NB4 (cell line): ENCODE measurements at regions not wholly inside any gene's neighbourhood (a gene's known extent, or its start where the extent isn't known, plus 50 kb on each side); places are given as distances from the start of the nearest gene placed in this dataset.

Source experiments
- DNase-seq: peaks from one replicate; pipeline ENCODE4 v3.0.0; 2010; ENCODE audit warnings: low read depth
- H3K4me3 ChIP-seq: one replicate; pipeline ENCODE4 v1.5.1; 2011; ENCODE audit warnings: mild to moderate bottlenecking, low read depth, low read length, moderate library complexity
- CTCF ChIP-seq: IDR thresholded peaks from one replicate; pipeline ENCODE4 v1.5.1; 2012; ENCODE audit warnings: low read depth, low read length
- MYC ChIP-seq: IDR thresholded peaks from 2 replicates; pipeline ENCODE4 v1.6.1; 2011; ENCODE audit warnings: low read depth, low read length
- POLR2A ChIP-seq: IDR thresholded peaks from 2 replicates; pipeline ENCODE4 v1.6.1; 2011; ENCODE audit warnings: mild to moderate bottlenecking; ENCODE audit not compliant: insufficient read length; ENCODE audit errors: extremely low read depth
- TF ChIP-seq, protein P1 (sequence below): IDR thresholded peaks from 2 replicates; pipeline ENCODE4 v1.6.1; 2011; ENCODE audit warnings: low read depth, low read length

DNA sequence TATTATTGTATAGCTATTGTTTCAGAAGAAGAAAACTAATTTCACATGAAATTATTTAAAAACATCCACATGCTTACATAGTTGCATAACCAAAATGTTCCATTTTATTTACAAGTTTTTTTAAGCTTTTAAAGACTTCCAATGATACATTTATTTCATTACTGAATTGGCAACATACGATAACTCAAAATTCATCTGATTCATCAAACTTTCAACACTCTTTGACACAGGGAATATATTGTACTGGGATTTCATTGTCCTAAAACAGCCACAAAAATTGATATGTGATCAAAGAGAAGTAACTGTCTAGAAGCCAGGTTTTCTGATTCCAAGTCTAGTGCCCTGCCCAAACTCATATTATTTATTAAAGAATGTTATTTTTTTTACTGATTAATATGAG is 131.4 kb upstream of the USP24 start:
- TF ChIP-seq MYC = no peak
- DNase-seq = no peak

DNA sequence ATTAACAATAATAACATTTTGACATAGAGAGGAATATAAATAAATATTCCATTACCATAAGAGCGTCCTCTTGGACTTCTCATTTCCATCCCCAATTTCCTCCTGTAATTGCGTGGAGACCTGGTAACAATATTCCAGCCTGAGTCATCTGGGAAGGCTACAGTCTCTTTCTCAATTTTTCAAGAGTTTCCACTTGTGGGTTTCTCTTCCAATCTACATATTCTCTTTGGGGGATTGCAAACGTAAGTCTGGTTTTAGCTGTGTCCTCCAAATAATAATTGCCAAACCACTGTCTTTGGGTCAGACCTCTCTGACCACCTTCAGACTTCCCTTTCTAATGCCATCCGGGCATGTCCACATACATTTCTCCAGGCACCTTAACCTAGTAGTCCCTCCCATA is 124.5 kb upstream of the USP24 start:
- no peak overlapping the region for H3K4me3 ChIP-seq
- DNase-seq = no peak
- TF ChIP-seq MYC (no peak), POLR2A (no peak), CTCF (no peak)
- TF ChIP-seq, protein P1, sequence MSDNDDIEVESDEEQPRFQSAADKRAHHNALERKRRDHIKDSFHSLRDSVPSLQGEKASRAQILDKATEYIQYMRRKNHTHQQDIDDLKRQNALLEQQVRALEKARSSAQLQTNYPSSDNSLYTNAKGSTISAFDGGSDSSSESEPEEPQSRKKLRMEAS = no peak

More for the DNA sequence above, 131.4 kb upstream of the USP24 start:
- no peak overlapping the region for H3K4me3 ChIP-seq

- no peak for DNase-seq
- no peak for TF ChIP-seq MYC
- TF ChIP-seq CTCF = no peak
Measured at GRCh38 chr1:55338448-55338820, 123.3 kb upstream of the USP24 start.

DNA sequence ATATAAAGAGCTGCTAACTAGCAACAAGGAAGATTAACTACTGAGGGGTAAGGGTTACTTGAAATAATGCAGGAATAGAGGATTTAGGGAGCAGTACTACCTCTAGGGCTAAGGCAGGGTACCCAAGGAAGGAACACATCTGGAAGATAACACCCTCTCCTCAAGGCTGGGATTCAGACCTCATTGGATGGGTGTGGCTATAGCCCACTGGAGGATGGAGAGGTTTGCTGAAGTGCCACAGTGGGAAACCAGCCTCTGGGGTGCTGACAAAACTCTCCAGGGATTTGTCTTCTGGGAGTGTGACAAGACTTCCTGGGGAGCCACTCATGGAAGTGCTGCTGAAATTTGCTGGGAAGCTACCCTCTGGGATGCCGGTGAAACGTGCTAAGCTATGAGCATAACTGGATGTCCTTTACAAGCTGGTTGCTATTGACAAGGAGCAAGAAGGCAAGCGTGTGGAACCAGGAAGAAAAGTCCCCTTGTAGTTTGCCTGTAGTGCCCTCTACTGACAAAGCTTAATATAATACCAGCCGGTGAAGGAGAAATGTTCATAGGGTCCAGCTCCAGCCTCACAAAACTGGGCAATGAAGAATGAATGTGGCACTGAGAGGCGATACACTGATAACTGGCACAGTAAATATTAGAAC is 122.8 kb upstream of the USP24 start:
- TF ChIP-seq, protein P1 = no peak
- TF ChIP-seq CTCF (peak; percentile 36), POLR2A (no peak), MYC (no peak)
- H3K4me3 ChIP-seq = no peak overlapping the region
- peak; percentile 59 for DNase-seq

More at GRCh38 chr1:55338448-55338820, 123.3 kb upstream of the USP24 start:
- no peak overlapping the region for H3K4me3 ChIP-seq

DNA sequence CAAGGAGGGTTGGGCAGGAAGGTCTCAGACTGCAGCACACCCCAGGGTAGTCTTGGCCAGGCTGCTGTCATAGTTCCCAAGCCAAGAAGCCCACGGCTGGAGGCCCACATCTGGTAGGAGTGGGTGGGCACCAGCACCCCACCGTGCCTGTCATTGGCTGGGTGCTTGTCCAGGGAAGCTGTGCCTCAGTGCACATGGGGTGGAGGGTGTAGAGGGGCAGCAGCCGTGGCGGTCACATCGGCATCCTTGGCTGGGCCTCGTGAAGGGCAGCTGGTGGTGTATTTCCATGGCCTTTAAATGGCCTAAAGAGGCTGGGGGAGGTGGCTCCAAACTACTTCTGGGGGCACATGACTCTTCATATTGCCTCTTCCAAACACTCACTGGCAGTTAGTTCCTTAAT is 119.6 kb upstream of the USP24 start:
- TF ChIP-seq POLR2A = no peak
- no peak for TF ChIP-seq MYC
- TF ChIP-seq, protein P1 = no peak
- no peak for TF ChIP-seq CTCF
- DNase-seq = no peak

GRCh38 chr1:55334160-55334559 is 119.0 kb upstream of the USP24 start:
- DNase-seq = peak; percentile 16
- H3K4me3 ChIP-seq = no peak overlapping the region
- TF ChIP-seq CTCF = no peak
- no peak for TF ChIP-seq POLR2A
- no peak for TF ChIP-seq MYC
- TF ChIP-seq, protein P1 = no peak

More for the DNA sequence above, 119.6 kb upstream of the USP24 start:
- no peak overlapping the region for H3K4me3 ChIP-seq
